ENCODE measurements at regions not wholly inside any gene's neighbourhood (a gene's known extent, or its start where the extent isn't known, plus 50 kb on each side); places are given as distances from the start of the nearest gene placed in this dataset.

DNA sequence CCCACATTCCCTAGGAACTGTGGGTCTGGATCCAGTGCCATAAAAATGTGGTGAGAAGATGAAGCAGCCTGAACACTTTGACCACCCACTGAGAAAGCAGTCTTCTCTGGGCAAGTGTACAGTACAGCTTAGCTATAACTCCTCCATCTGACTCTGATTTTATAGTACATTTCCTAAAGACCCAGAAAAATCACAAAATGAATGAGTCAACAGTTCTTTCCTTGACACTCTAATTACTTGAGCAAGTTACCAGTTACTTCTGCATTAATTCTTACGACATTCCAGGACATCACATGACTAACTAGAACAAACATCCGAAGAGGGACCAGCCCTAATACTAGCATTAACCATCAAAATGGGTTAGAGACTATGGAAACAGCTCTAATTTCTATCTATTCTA, 148.1 kb upstream of the PEX5L start:
- TF ChIP-seq, protein P1, sequence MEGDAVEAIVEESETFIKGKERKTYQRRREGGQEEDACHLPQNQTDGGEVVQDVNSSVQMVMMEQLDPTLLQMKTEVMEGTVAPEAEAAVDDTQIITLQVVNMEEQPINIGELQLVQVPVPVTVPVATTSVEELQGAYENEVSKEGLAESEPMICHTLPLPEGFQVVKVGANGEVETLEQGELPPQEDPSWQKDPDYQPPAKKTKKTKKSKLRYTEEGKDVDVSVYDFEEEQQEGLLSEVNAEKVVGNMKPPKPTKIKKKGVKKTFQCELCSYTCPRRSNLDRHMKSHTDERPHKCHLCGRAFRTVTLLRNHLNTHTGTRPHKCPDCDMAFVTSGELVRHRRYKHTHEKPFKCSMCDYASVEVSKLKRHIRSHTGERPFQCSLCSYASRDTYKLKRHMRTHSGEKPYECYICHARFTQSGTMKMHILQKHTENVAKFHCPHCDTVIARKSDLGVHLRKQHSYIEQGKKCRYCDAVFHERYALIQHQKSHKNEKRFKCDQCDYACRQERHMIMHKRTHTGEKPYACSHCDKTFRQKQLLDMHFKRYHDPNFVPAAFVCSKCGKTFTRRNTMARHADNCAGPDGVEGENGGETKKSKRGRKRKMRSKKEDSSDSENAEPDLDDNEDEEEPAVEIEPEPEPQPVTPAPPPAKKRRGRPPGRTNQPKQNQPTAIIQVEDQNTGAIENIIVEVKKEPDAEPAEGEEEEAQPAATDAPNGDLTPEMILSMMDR (IDR thresholded peaks at IDR 0.05 in 2 of 3, conservative IDR thresholded peaks at IDR 0.05 in 1 of 3; ENCODE audit: control insufficient read depth in 2 of 3, extremely low read depth in 1 of 3, insufficient read depth in 1 of 3, low read depth in 3 of 3, low read length in 3 of 3): no peak
- TF ChIP-seq KDM1A (IDR thresholded peaks at IDR 0.05; ENCODE audit: borderline replicate concordance): no peak
- TF ChIP-seq RUNX3 (IDR thresholded peaks at IDR 0.05; ENCODE audit: low read length): no peak
- TF ChIP-seq CBFB (IDR thresholded peaks at IDR 0.05; ENCODE audit: low read depth): no peak

Measured in GM12878 (cell line).